ENCODE measurements at regions not wholly inside any gene's neighbourhood (a gene's known extent, or its start where the extent isn't known, plus 50 kb on each side); places are given as distances from the start of the nearest gene placed in this dataset.
"Not testable (repeated sequence)": the region's sequence is repeated elsewhere in the genome, so short reads cannot be mapped to it uniquely, and the experiment has no call there.

- DNase-seq (ENCODE audit: low read depth in 3 of 3, low spot score in 1 of 3): peak in 1 of 3 donors; percentile 16
These were observed 83.2 kb upstream of the TAB2 start for GRCh38 chr6:149234051-149234962.

- no peak for DNase-seq (ENCODE audit: low read depth in 3 of 3, low spot score in 1 of 3)
These were observed 82.4 kb upstream of the TAB2 start for GRCh38 chr6:149235130-149235561.

GRCh38 chr6:149236589-149236988 lies 80.9 kb upstream of the TAB2 start:
- DNase-seq (ENCODE audit: low read depth in 3 of 3, low spot score in 1 of 3): no peak

GRCh38 chr6:149237464-149237863 lies 80.0 kb upstream of the TAB2 start:
- no peak for DNase-seq (ENCODE audit: low read depth in 3 of 3, low spot score in 1 of 3)

- DNase-seq (ENCODE audit: low read depth in 3 of 3, low spot score in 1 of 3): no peak
These were observed 77.8 kb upstream of the TAB2 start for GRCh38 chr6:149239573-149240209.

- no peak for DNase-seq (ENCODE audit: low read depth in 3 of 3, low spot score in 1 of 3)
These were observed 74.6 kb upstream of the TAB2 start for GRCh38 chr6:149242883-149243282.

- no peak for DNase-seq (ENCODE audit: low read depth in 3 of 3, low spot score in 1 of 3)
These were observed 73.4 kb upstream of the TAB2 start for GRCh38 chr6:149244105-149244504.

GRCh38 chr6:149246691-149247384 lies 70.7 kb upstream of the TAB2 start:
- no peak for DNase-seq (ENCODE audit: low read depth in 3 of 3, low spot score in 1 of 3)

GRCh38 chr6:149247385-149247763 lies 70.1 kb upstream of the TAB2 start:
- no peak for DNase-seq (ENCODE audit: low read depth in 3 of 3, low spot score in 1 of 3)

- DNase-seq (ENCODE audit: low read depth in 3 of 3, low spot score in 1 of 3): not testable (repeated sequence)
These were observed 69.2 kb upstream of the TAB2 start for GRCh38 chr6:149248263-149248662.

- no peak for DNase-seq (ENCODE audit: low read depth in 3 of 3, low spot score in 1 of 3)
These were observed 68.7 kb upstream of the TAB2 start for GRCh38 chr6:149248693-149249369.

GRCh38 chr6:149249370-149250357 lies 67.8 kb upstream of the TAB2 start:
- DNase-seq (ENCODE audit: low read depth in 3 of 3, low spot score in 1 of 3): no peak

GRCh38 chr6:149250951-149251350 lies 66.6 kb upstream of the TAB2 start:
- no peak for DNase-seq (ENCODE audit: low read depth in 3 of 3, low spot score in 1 of 3)

GRCh38 chr6:149252622-149253021 lies 64.9 kb upstream of the TAB2 start:
- DNase-seq (ENCODE audit: low read depth in 3 of 3, low spot score in 1 of 3): no peak

- DNase-seq (ENCODE audit: low read depth in 3 of 3, low spot score in 1 of 3): no peak
These were observed 63.3 kb upstream of the TAB2 start for GRCh38 chr6:149254253-149254652.

- DNase-seq (ENCODE audit: low read depth in 3 of 3, low spot score in 1 of 3): no peak
These were observed 57.8 kb upstream of the TAB2 start for GRCh38 chr6:149259753-149260152.

- DNase-seq (ENCODE audit: low read depth in 3 of 3, low spot score in 1 of 3): no peak
These were observed 57.2 kb upstream of the TAB2 start for GRCh38 chr6:149260214-149260874.

GRCh38 chr6:149261364-149262040 lies 56.0 kb upstream of the TAB2 start:
- DNase-seq (ENCODE audit: low read depth in 3 of 3, low spot score in 1 of 3): no peak

- no peak for DNase-seq (ENCODE audit: low read depth in 3 of 3, low spot score in 1 of 3)
These were observed 54.2 kb upstream of the TAB2 start for GRCh38 chr6:149263321-149263720.

Measured in stimulated activated CD4-positive, alpha-beta T cell treated with anti-CD3 and anti-CD28 coated beads, TNF-alpha, amount 100 ng/mL, for 1 hour (primary cell).